ENCODE measurements at regions not wholly inside any gene's neighbourhood (a gene's known extent, or its start where the extent isn't known, plus 50 kb on each side); places are given as distances from the start of the nearest gene placed in this dataset.

DNA sequence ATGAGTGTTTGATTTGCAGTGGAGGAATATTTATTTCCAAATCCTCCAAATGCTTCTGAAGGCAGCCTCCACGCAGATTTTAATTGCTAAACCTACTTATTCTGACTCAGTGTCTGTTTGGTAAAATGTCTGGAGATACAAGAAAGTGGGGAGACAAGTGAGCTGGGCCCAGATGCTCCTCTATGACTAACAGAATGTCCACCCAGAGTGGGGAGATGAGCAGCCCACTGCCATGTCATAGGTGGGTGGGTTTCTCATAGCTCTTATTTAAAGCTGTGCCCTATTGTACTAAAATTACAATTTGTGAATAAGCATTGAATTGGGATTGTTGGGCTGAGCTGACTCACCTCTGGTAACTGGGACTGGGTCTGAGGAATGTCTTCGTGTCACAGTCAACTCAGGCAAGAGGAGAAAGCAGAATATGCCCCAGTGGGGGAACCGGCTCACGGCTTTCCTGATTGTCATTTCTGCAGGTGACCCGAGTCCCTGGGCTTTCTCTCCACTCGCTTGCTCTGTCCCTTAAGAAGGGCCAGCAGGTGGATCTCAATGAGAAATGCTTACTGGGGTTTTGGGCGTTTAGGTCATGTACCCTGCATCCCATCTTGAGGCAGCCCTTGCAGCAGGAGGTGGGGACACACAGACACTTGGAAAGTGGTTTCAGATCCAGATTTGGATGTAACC, 116.3 kb upstream of the SPRED2 start:
- Histone ChIP-seq H2AFZ (ENCODE audit: low read depth) (no peak overlapping the region), H3K9me2 (no peaks in the 10 kb centered on the region), H3K4me1 (ENCODE audit: control insufficient read depth in 1 of 2, insufficient read depth in 2 of 2, low read depth in 1 of 2, low read length in 1 of 2) (peaks cover 8 to 15% of the 10 kb centered on the region in 2 experiments; a peak in 2 of 4 replicates), H3K79me2 (ENCODE audit: insufficient read depth) (no peaks in the 10 kb centered on the region), H4K20me1 (ENCODE audit: insufficient read depth) (no peaks in the 10 kb centered on the region), H3K9ac (no peak overlapping the region), H3F3A (replicated peaks; ENCODE audit: insufficient read depth) (no peaks in the 10 kb centered on the region), H3K27me3 (ENCODE audit: insufficient read depth) (no peaks in the 10 kb centered on the region), H3K27ac (ENCODE audit: low read depth in 2 of 2, low read length in 1 of 2) (no peak overlapping the region; a peak in 1 of 4 replicates), H3K9me3 (no peaks in the 10 kb centered on the region), H3K4me3 (ENCODE audit: low read depth in 2 of 2, low read length in 1 of 2) (no peak overlapping the region), H3K36me3 (replicated peaks in 1 of 2; ENCODE audit: control insufficient read depth in 1 of 2, insufficient read depth in 2 of 2, low read length in 1 of 2) (no peaks in the 10 kb centered on the region), H3K4me2 (peak overlapping the region; percentile 29; the same call in 1 of the 2 replicates)
- TF ChIP-seq EZH2phosphoT487 (IDR thresholded peaks at IDR 0.05; ENCODE audit: borderline replicate concordance, low read depth) (no peak), GATA2 (CRISPR knock-in tag; IDR thresholded peaks at IDR 0.05) (no peak), JUND (IDR thresholded peaks at IDR 0.05) (no peak), RFX5 (IDR thresholded peaks at IDR 0.05; ENCODE audit: low read length) (no peak), NFIC (IDR thresholded peaks at IDR 0.05; ENCODE audit: borderline replicate concordance) (no peak), MXI1 (IDR thresholded peaks at IDR 0.05; ENCODE audit: low read depth, low read length) (no peak)
- TF ChIP-seq, protein P1, sequence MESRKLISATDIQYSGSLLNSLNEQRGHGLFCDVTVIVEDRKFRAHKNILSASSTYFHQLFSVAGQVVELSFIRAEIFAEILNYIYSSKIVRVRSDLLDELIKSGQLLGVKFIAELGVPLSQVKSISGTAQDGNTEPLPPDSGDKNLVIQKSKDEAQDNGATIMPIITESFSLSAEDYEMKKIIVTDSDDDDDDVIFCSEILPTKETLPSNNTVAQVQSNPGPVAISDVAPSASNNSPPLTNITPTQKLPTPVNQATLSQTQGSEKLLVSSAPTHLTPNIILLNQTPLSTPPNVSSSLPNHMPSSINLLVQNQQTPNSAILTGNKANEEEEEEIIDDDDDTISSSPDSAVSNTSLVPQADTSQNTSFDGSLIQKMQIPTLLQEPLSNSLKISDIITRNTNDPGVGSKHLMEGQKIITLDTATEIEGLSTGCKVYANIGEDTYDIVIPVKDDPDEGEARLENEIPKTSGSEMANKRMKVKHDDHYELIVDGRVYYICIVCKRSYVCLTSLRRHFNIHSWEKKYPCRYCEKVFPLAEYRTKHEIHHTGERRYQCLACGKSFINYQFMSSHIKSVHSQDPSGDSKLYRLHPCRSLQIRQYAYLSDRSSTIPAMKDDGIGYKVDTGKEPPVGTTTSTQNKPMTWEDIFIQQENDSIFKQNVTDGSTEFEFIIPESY (IDR thresholded peaks at IDR 0.05; ENCODE audit: borderline replicate concordance, low read depth) = no peak
- TF ChIP-seq, protein P2, sequence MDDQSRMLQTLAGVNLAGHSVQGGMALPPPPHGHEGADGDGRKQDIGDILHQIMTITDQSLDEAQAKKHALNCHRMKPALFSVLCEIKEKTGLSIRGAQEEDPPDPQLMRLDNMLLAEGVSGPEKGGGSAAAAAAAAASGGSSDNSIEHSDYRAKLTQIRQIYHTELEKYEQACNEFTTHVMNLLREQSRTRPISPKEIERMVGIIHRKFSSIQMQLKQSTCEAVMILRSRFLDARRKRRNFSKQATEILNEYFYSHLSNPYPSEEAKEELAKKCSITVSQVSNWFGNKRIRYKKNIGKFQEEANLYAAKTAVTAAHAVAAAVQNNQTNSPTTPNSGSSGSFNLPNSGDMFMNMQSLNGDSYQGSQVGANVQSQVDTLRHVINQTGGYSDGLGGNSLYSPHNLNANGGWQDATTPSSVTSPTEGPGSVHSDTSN (IDR thresholded peaks at IDR 0.05) = no peak
- TF ChIP-seq, protein P3, sequence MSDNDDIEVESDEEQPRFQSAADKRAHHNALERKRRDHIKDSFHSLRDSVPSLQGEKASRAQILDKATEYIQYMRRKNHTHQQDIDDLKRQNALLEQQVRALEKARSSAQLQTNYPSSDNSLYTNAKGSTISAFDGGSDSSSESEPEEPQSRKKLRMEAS (IDR thresholded peaks at IDR 0.05; ENCODE audit: low read depth) = no peak
- POLR2A ChIA-PET = interaction anchor here (1.3 kb wide), 1 partner anchor 112 kb away, joined by 3 read pairs; no protein-coding TSS in a partner anchor
- WGBS (ENCODE audit: low lambda C conversion rate) = 89% methylated on average over 7 of the region's 7 CpGs
- no peak for DNase-seq
- CTCF ChIA-PET = interaction anchor here (1.2 to 1.6 kb wide), 4 partner anchors 9 to 284 kb away, joined by 3 to 8 read pairs (median 4); no protein-coding TSS in a partner anchor

DNA sequence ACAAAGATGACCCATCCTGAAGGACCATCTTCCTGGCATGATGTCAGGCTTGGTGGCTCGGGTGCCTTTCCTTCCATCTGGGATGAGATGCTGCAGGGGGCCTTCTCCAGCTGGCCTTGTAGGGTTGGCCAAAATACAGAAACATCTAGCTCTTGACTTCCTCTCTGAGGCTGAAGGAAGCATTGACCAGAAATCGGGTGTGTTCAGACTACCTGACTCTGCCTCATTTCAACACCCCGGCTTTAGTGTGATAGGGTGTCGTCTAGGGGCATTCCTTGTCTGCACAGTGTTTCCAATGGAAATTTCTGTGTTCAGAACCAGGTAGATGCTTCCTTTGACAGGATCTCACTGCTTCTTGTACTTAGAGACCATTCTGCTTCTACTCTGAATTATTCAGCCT, 115.7 kb upstream of the SPRED2 start:
- Histone ChIP-seq H3K9ac (no peak overlapping the region), H3K79me2 (ENCODE audit: insufficient read depth) (no peaks in the 10 kb centered on the region), H3K4me3 (ENCODE audit: low read depth in 2 of 2, low read length in 1 of 2) (no peak overlapping the region), H4K20me1 (ENCODE audit: insufficient read depth) (no peaks in the 10 kb centered on the region), H3K9me2 (no peaks in the 10 kb centered on the region), H3K27me3 (ENCODE audit: insufficient read depth) (no peaks in the 10 kb centered on the region), H3K27ac (ENCODE audit: low read depth in 2 of 2, low read length in 1 of 2) (no peak overlapping the region), H3K4me2 (no peak overlapping the region), H3K4me1 (ENCODE audit: control insufficient read depth in 1 of 2, insufficient read depth in 2 of 2, low read depth in 1 of 2, low read length in 1 of 2) (peaks cover 8 to 15% of the 10 kb centered on the region in 2 experiments; a peak in 2 of 4 replicates), H3F3A (replicated peaks; ENCODE audit: insufficient read depth) (no peaks in the 10 kb centered on the region), H2AFZ (ENCODE audit: low read depth) (no peak overlapping the region), H3K9me3 (no peaks in the 10 kb centered on the region), H3K36me3 (replicated peaks in 1 of 2; ENCODE audit: control insufficient read depth in 1 of 2, insufficient read depth in 2 of 2, low read length in 1 of 2) (no peaks in the 10 kb centered on the region)
- DNase-seq = no peak
- ChIA-PET CTCF (interaction anchor here (1.2 to 1.6 kb wide), 5 partner anchors 9 to 283 kb away, joined by 3 to 8 read pairs (median 3); no protein-coding TSS in a partner anchor), POLR2A (interaction anchor here (1.3 kb wide), 1 partner anchor 112 kb away, joined by 3 read pairs; no protein-coding TSS in a partner anchor)
- TF ChIP-seq, protein P4, sequence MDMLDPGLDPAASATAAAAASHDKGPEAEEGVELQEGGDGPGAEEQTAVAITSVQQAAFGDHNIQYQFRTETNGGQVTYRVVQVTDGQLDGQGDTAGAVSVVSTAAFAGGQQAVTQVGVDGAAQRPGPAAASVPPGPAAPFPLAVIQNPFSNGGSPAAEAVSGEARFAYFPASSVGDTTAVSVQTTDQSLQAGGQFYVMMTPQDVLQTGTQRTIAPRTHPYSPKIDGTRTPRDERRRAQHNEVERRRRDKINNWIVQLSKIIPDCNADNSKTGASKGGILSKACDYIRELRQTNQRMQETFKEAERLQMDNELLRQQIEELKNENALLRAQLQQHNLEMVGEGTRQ (IDR thresholded peaks at IDR 0.05; ENCODE audit: borderline replicate concordance, low read depth, low read length) = no peak
- TF ChIP-seq TEAD4 (IDR thresholded peaks at IDR 0.05; ENCODE audit: borderline replicate concordance, insufficient read depth) (no peak), NFIC (IDR thresholded peaks at IDR 0.05; ENCODE audit: borderline replicate concordance) (no peak), RXRA (IDR thresholded peaks at IDR 0.05; ENCODE audit: borderline replicate concordance, low read depth) (no peak), MXI1 (IDR thresholded peaks at IDR 0.05; ENCODE audit: low read depth, low read length) (no peak), RFX5 (IDR thresholded peaks at IDR 0.05; ENCODE audit: low read length) (no peak), YY1 (IDR thresholded peaks at IDR 0.05; ENCODE audit: low read depth) (no peak)
- TF ChIP-seq, protein P2 (IDR thresholded peaks at IDR 0.05) = no peak
- TF ChIP-seq, protein P1 (IDR thresholded peaks at IDR 0.05; ENCODE audit: borderline replicate concordance, low read depth) = no peak
- WGBS (ENCODE audit: low lambda C conversion rate) = 100% methylated on average over 3 of the region's 4 CpGs
